ENCODE measurements at regions not wholly inside any gene's neighbourhood (a gene's known extent, or its start where the extent isn't known, plus 50 kb on each side); places are given as distances from the start of the nearest gene placed in this dataset.

- TF ChIP-seq CTCF (conservative IDR thresholded peaks at IDR 0.05) (no peak), ZFX (IDR thresholded peaks at IDR 0.05) (no peak)
- no peak overlapping the region for H3K27ac ChIP-seq
Measured at GRCh38 chr3:70608434-70608833, 296.0 kb upstream of the MDFIC2 start.

- TF ChIP-seq ZFX (IDR thresholded peaks at IDR 0.05) = no peak
- no peak overlapping the region for H3K27ac ChIP-seq
Measured at GRCh38 chr3:70607469-70607868, 295.0 kb upstream of the MDFIC2 start.

GRCh38 chr3:70606018-70606417 lies 293.6 kb upstream of the MDFIC2 start:
- TF ChIP-seq ZFX (IDR thresholded peaks at IDR 0.05) (no peak), CTCF (conservative IDR thresholded peaks at IDR 0.05) (no peak)
- no peak overlapping the region for H3K27ac ChIP-seq

GRCh38 chr3:70603103-70603502 lies 290.7 kb upstream of the MDFIC2 start:
- no peak for TF ChIP-seq CTCF (conservative IDR thresholded peaks at IDR 0.05)
- no peak for TF ChIP-seq ZFX (IDR thresholded peaks at IDR 0.05)
- no peak overlapping the region for H3K27ac ChIP-seq

- TF ChIP-seq ZFX (IDR thresholded peaks at IDR 0.05) (no peak), CTCF (conservative IDR thresholded peaks at IDR 0.05) (no peak)
- H3K27ac ChIP-seq = no peak overlapping the region
Measured at GRCh38 chr3:70597312-70597711, 284.9 kb upstream of the MDFIC2 start.

GRCh38 chr3:70583682-70584081 lies 271.2 kb upstream of the MDFIC2 start:
- H3K27ac ChIP-seq = no peak overlapping the region
- TF ChIP-seq CTCF (conservative IDR thresholded peaks at IDR 0.05) (no peak), ZFX (IDR thresholded peaks at IDR 0.05) (no peak)

- no peak for TF ChIP-seq ZFX (IDR thresholded peaks at IDR 0.05)
- TF ChIP-seq CTCF (conservative IDR thresholded peaks at IDR 0.05) = no peak
- H3K27ac ChIP-seq = no peak overlapping the region
Measured at GRCh38 chr3:70582803-70583202, 270.4 kb upstream of the MDFIC2 start.

GRCh38 chr3:70580021-70580420 lies 267.6 kb upstream of the MDFIC2 start:
- H3K27ac ChIP-seq = no peak overlapping the region
- TF ChIP-seq CTCF (conservative IDR thresholded peaks at IDR 0.05) (no peak), ZFX (IDR thresholded peaks at IDR 0.05) (no peak)

All from C4-2B (cell line).